ENCODE measurements at regions not wholly inside any gene's neighbourhood (a gene's known extent, or its start where the extent isn't known, plus 50 kb on each side); places are given as distances from the start of the nearest gene placed in this dataset.

GRCh38 chr9:103872811-103873210 is 221.3 kb upstream of the SMC2 start:
- ATAC-seq (replicated peaks in 6 of 8): no peak
- WGBS, 10 experiments: 0 to 88% (median 47%) methylated on average over 1 to 7 of the region's 7 CpGs; no CpG with 5 or more reads in 2 of the 10 experiments
- Histone ChIP-seq H3K4me3 (no peak overlapping the region), H3K4me1 (replicated peaks in 1 of 2) (no peaks in the 10 kb centered on the region), H3K27ac (no peak overlapping the region)
- in situ Hi-C loops (cut with MboI; ENCODE audit: low pct_unique_long_range_greater_than_20kb in 2 of 9, low sequenced_read_pairs in 9 of 9, unreplicated experiment in 9 of 9): no loop called here

- no peak for ATAC-seq (replicated peaks in 6 of 8)
- Histone ChIP-seq H3K4me3 (no peak overlapping the region), H3K4me1 (replicated peaks in 1 of 2) (no peaks in the 10 kb centered on the region), H3K27ac (no peak overlapping the region)
- 0 to 100% (median 88%) methylated on average over 1 to 2 of the region's 2 CpGs for WGBS, 10 experiments
- in situ Hi-C loops (cut with MboI; ENCODE audit: low pct_unique_long_range_greater_than_20kb in 2 of 9, low sequenced_read_pairs in 9 of 9, unreplicated experiment in 9 of 9): no loop called here
These were observed 212.7 kb upstream of the SMC2 start for GRCh38 chr9:103881419-103881818.

DNA sequence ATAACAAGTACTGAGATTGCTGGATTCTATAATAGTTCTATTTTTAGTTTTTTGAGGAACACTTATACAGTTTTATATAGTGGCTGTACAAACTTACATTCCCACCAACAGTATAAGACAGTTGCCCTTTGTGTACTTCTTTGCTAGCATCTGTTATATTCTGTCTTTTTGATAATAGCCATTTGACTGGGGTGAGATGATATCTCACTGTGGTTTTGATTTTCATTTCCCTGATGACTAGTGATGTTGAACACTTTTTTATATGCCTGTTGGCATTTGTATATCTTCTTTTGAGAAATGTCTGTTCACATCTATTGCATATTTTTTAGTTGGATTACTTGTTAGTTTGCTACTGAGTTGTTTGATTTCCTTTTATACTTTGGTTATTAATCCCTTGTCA is 204.1 kb upstream of the SMC2 start:
- in situ Hi-C loops (cut with MboI; ENCODE audit: low pct_unique_long_range_greater_than_20kb in 2 of 9, low sequenced_read_pairs in 9 of 9, unreplicated experiment in 9 of 9): no loop called here
- no peak overlapping the region for H3K27ac ChIP-seq
- no peak overlapping the region for H3K4me3 ChIP-seq
- H3K4me1 ChIP-seq (replicated peaks in 1 of 2): no peaks in the 10 kb centered on the region
- no peak for ATAC-seq (replicated peaks in 6 of 8)

GRCh38 chr9:103894184-103894583 is 199.9 kb upstream of the SMC2 start:
- ATAC-seq (replicated peaks in 6 of 8): no peak
- 0 to 83% (median 11%) methylated on average over 1 to 2 of the region's 2 CpGs; no CpG with 5 or more reads in 1 of the 10 experiments for WGBS, 10 experiments
- Histone ChIP-seq H3K4me3 (no peak overlapping the region), H3K4me1 (replicated peaks in 1 of 2) (no peaks in the 10 kb centered on the region), H3K27ac (no peak overlapping the region)
- in situ Hi-C loops (cut with MboI; ENCODE audit: low pct_unique_long_range_greater_than_20kb in 2 of 9, low sequenced_read_pairs in 9 of 9, unreplicated experiment in 9 of 9): no loop called here

DNA sequence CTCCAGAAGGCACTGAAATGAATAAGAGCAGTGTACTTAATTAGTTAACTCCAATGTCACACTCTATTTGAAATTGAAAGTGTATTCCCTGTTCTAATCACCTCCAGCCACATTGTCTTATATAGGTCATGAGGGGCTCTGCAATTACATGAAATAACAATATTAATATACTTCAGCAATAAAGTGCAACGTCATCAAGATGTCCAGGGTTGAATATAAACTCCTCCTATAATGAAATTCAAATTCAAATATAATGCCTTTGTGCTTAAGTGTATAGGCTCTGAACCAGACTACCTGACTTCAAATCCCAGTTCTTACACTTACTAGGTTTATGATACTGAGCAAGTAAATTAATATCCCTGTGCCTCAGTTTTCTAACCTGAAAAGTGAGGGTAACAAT is 195.6 kb upstream of the SMC2 start:
- 0 to 45% (median 0%) methylated on average over 1 of the region's 1 CpG; no CpG with 5 or more reads in 5 of the 10 experiments for WGBS, 10 experiments
- Histone ChIP-seq H3K4me3 (no peak overlapping the region), H3K27ac (no peak overlapping the region), H3K4me1 (replicated peaks in 1 of 2) (peaks cover 0 to 6% of the 10 kb centered on the region in 2 donors)
- ATAC-seq (replicated peaks in 6 of 8): no peak
- in situ Hi-C loops (cut with MboI; ENCODE audit: low pct_unique_long_range_greater_than_20kb in 2 of 9, low sequenced_read_pairs in 9 of 9, unreplicated experiment in 9 of 9): no loop called here

DNA sequence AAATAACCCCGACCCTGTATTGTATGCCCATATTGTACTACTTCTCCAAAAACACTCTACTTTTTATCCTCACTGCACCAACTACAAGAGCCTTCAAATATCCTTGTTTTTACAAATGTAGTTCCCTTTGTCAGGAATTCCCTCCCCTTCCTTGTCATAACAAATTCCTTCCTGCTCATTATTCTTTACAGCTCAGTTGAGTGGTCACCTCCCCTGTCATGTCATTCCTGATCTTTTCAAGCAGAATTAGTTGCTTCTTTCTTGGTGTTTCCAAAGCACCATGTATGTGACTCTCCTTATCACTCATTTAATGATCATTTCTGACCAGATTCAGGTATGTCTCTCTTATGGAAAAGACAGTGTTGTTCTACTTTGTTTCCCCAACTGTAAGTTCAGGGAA is 194.2 kb upstream of the SMC2 start:
- ATAC-seq (replicated peaks in 6 of 8): no peak
- Histone ChIP-seq H3K4me1 (replicated peaks in 1 of 2) (peaks cover 0 to 6% of the 10 kb centered on the region in 2 donors), H3K27ac (no peak overlapping the region), H3K4me3 (no peak overlapping the region)
- in situ Hi-C loops (cut with MboI; ENCODE audit: low pct_unique_long_range_greater_than_20kb in 2 of 9, low sequenced_read_pairs in 9 of 9, unreplicated experiment in 9 of 9): no loop called here
- WGBS, 10 experiments: 0 to 100% (median 42%) methylated on average over 1 of the region's 1 CpG; no CpG with 5 or more reads in 2 of the 10 experiments

DNA sequence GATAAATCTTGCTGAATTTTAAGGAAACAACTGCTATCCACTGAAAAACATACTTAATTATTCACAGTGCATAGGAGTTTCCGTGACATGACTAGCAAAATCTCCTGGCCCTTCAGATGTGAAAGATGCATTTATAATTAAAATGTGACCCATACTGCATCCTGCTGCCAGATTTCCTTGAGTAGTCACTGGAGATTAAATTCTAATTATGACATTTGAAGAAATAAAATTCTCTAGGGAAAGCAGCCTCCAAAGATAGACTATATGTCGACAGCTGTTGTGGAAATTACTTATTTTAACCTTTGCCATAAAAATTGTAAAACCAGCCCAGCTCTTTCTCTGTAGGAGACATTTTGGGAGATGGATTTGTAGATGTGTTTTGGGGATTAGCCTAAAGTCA is 193.6 kb upstream of the SMC2 start:
- no peak overlapping the region for H3K27ac ChIP-seq
- WGBS, 10 experiments: 0 to 69% (median 40%) methylated on average over 1 to 2 of the region's 2 CpGs; no CpG with 5 or more reads in 3 of the 10 experiments
- in situ Hi-C loops (cut with MboI; ENCODE audit: low pct_unique_long_range_greater_than_20kb in 2 of 9, low sequenced_read_pairs in 9 of 9, unreplicated experiment in 9 of 9): no loop called here
- peak in 3 of 8 experiments; percentile 39 to 56 (median 44) for ATAC-seq (replicated peaks in 6 of 8)
- H3K4me3 ChIP-seq: no peak overlapping the region
- peaks cover 0 to 6% of the 10 kb centered on the region in 2 donors for H3K4me1 ChIP-seq (replicated peaks in 1 of 2)

GRCh38 chr9:103902263-103902662 is 191.8 kb upstream of the SMC2 start:
- no peak overlapping the region for H3K27ac ChIP-seq
- H3K4me3 ChIP-seq: no peak overlapping the region
- no peak for ATAC-seq (replicated peaks in 6 of 8)
- WGBS, 10 experiments: 0 to 76% (median 38%) methylated on average over 1 to 2 of the region's 2 CpGs; no CpG with 5 or more reads in 3 of the 10 experiments
- in situ Hi-C loops (cut with MboI; ENCODE audit: low pct_unique_long_range_greater_than_20kb in 2 of 9, low sequenced_read_pairs in 9 of 9, unreplicated experiment in 9 of 9): no loop called here
- H3K4me1 ChIP-seq (replicated peaks in 1 of 2): peaks cover 0 to 6% of the 10 kb centered on the region in 2 donors

- in situ Hi-C loops (cut with MboI; ENCODE audit: low pct_unique_long_range_greater_than_20kb in 2 of 9, low sequenced_read_pairs in 9 of 9, unreplicated experiment in 9 of 9): no loop called here
- 0 to 80% (median 17%) methylated on average over 1 of the region's 1 CpG; no CpG with 5 or more reads in 2 of the 10 experiments for WGBS, 10 experiments
These were observed 189.9 kb upstream of the SMC2 start for GRCh38 chr9:103904242-103904641.

DNA sequence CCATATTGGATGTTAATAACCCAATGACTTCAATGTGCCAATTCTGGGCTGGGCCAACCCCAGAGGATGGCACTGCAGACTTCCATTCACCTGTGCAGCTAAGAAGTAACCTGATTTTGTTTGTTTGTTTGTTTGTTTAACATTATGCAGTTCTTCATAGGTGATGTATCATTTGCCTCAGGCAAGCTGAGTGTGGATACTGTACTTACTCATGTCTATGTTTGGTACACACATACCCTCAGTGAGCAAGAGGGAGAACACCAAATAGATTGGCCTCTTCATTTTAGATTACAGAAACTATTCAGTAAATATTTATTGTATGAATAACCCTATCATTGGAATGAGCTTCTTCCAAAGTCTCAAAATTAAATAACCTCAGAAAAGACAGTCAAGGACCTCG is 180.2 kb upstream of the SMC2 start:
- WGBS, 10 experiments: 0 to 70% (median 45%) methylated on average over 1 of the region's 1 CpG; no CpG with 5 or more reads in 4 of the 10 experiments
- Histone ChIP-seq H3K27ac (no peak overlapping the region), H3K4me3 (no peak overlapping the region), H3K4me1 (replicated peaks in 1 of 2) (no peaks in the 10 kb centered on the region)
- in situ Hi-C loops (cut with MboI; ENCODE audit: low pct_unique_long_range_greater_than_20kb in 2 of 9, low sequenced_read_pairs in 9 of 9, unreplicated experiment in 9 of 9): no loop called here
- no peak for ATAC-seq (replicated peaks in 6 of 8)

More at GRCh38 chr9:103904242-103904641, 189.9 kb upstream of the SMC2 start:
- no peak overlapping the region for H3K27ac ChIP-seq
- peaks cover 0 to 6% of the 10 kb centered on the region in 2 donors for H3K4me1 ChIP-seq (replicated peaks in 1 of 2)
- H3K4me3 ChIP-seq: no peak overlapping the region
- ATAC-seq (replicated peaks in 6 of 8): no peak

GRCh38 chr9:103919605-103920209 is 174.4 kb upstream of the SMC2 start:
- 0 to 89% (median 78%) methylated on average over 1 to 4 of the region's 5 CpGs; no CpG with 5 or more reads in 3 of the 10 experiments for WGBS, 10 experiments
- H3K4me1 ChIP-seq (replicated peaks in 1 of 2): no peaks in the 10 kb centered on the region
- no peak overlapping the region for H3K4me3 ChIP-seq
- in situ Hi-C loops (cut with MboI; ENCODE audit: low pct_unique_long_range_greater_than_20kb in 2 of 9, low sequenced_read_pairs in 9 of 9, unreplicated experiment in 9 of 9): no loop called here
- ATAC-seq (replicated peaks in 6 of 8): peak in 3 of 8 experiments; percentile 42 to 78 (median 77)
- H3K27ac ChIP-seq: no peak overlapping the region

GRCh38 chr9:103928442-103928841 is 165.7 kb upstream of the SMC2 start:
- ATAC-seq (replicated peaks in 6 of 8): no peak
- 14 to 94% (median 58%) methylated on average over 1 to 3 of the region's 3 CpGs; no CpG with 5 or more reads in 2 of the 10 experiments for WGBS, 10 experiments
- in situ Hi-C loops (cut with MboI; ENCODE audit: low pct_unique_long_range_greater_than_20kb in 2 of 9, low sequenced_read_pairs in 9 of 9, unreplicated experiment in 9 of 9): no loop called here
- Histone ChIP-seq H3K4me3 (no peak overlapping the region), H3K27ac (no peak overlapping the region), H3K4me1 (replicated peaks in 1 of 2) (no peaks in the 10 kb centered on the region)

DNA sequence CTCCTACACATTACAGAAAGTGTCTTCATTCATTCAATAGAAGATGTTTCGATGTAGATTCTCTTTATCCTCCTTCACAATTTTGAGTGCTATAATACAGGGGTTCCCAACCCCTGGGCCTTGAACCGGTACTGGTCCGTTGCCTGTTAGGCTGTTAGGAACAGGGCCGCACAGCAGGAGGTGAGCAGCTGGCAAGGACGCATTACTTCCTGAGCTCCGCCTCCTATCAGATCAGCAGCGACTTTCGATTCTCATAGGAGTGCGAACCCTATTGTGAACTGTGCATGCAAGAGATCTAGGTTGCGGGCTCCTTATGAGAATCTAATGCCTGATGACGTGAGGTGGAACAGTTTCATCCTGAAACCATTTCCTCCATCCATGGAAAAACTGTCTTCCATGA is 153.0 kb upstream of the SMC2 start:
- no peak for ATAC-seq (replicated peaks in 6 of 8)
- whole genome bisulfite sequencing, 10 experiments: 11 to 100% (median 73%) methylated on average over 1 to 11 of the region's 11 CpGs
- no peak overlapping the region for H3K27ac ChIP-seq
- in situ Hi-C loops (cut with MboI; ENCODE audit: low pct_unique_long_range_greater_than_20kb in 2 of 9, low sequenced_read_pairs in 9 of 9, unreplicated experiment in 9 of 9): no loop called here
- H3K4me1 ChIP-seq (replicated peaks in 1 of 2): peaks cover 0 to 5% of the 10 kb centered on the region in 2 donors
- H3K4me3 ChIP-seq: no peak overlapping the region

DNA sequence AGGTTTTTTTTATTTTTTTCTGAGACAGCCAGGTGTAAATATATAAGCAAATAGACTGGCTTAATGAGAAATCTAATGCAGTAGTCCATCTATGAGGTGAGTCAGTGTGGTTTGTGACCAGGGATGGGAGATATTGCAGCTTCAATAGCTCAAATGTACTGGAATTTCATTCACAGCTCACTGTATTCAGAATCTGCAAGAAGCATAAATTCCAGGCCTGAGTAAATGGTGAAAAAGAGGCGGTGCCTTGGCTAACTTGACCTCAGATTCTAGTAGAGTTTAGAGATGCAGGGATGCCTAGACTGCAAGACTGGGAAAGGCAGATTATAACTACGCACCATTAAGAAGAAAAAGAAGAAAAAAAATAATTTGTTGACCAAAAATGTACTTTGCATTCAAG is 151.9 kb upstream of the SMC2 start:
- peak in 5 of 8 experiments; percentile 29 to 92 (median 83) for ATAC-seq (replicated peaks in 6 of 8)
- H3K27ac ChIP-seq: no peak overlapping the region
- in situ Hi-C loops (cut with MboI; ENCODE audit: low pct_unique_long_range_greater_than_20kb in 2 of 9, low sequenced_read_pairs in 9 of 9, unreplicated experiment in 9 of 9): no loop called here
- WGBS, 10 experiments: 0 to 100% (median 31%) methylated on average over 1 to 2 of the region's 2 CpGs; no CpG with 5 or more reads in 1 of the 10 experiments
- peaks cover 0 to 5% of the 10 kb centered on the region in 2 donors for H3K4me1 ChIP-seq (replicated peaks in 1 of 2)
- no peak overlapping the region for H3K4me3 ChIP-seq
